HFF-Myc (cell line): ENCODE measurements at regions not wholly inside any gene's neighbourhood (a gene's known extent, or its start where the extent isn't known, plus 50 kb on each side); places are given as distances from the start of the nearest gene placed in this dataset.

ENCODE experiments used
- DNase-seq: peaks from one replicate; pipeline ENCODE4 v3.0.0-alpha.2; 2011; ENCODE audit warnings: low read depth; ENCODE audit errors: extremely low read depth
- H3K4me3 ChIP-seq: replicated peaks from 2 replicates; pipeline ENCODE4 v1.5.1; 2011; ENCODE audit warnings: low read depth, mild to moderate bottlenecking, control low read depth, low read length
- TF ChIP-seq, protein P1 (sequence below): IDR thresholded peaks from 2 replicates; pipeline ENCODE4 v1.5.1; 2012; ENCODE audit warnings: mild to moderate bottlenecking, low read depth, low read length, control low read depth; ENCODE audit errors: missing control alignments

DNA sequence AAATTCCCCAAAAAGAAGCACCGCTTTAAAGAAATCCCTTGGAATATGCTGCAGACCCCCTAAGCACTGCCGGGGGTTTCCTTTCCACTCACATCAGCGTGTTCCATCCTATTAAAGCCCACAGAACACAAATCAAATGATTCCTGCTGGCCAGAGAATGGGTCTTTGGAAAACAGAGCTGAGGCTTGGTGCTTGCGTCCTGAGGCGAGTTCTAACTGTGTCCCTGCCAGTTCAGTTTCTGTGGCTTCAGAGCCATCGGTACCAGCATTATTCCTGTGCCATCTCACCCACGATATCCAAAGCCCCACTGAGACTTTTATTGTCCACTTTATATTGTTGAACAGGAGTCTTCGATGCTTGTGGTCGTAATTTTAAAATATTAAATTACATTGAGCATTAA is 142.0 kb upstream of the SYT13 start:
- no peak overlapping the region for H3K4me3 ChIP-seq
- TF ChIP-seq, protein P1, sequence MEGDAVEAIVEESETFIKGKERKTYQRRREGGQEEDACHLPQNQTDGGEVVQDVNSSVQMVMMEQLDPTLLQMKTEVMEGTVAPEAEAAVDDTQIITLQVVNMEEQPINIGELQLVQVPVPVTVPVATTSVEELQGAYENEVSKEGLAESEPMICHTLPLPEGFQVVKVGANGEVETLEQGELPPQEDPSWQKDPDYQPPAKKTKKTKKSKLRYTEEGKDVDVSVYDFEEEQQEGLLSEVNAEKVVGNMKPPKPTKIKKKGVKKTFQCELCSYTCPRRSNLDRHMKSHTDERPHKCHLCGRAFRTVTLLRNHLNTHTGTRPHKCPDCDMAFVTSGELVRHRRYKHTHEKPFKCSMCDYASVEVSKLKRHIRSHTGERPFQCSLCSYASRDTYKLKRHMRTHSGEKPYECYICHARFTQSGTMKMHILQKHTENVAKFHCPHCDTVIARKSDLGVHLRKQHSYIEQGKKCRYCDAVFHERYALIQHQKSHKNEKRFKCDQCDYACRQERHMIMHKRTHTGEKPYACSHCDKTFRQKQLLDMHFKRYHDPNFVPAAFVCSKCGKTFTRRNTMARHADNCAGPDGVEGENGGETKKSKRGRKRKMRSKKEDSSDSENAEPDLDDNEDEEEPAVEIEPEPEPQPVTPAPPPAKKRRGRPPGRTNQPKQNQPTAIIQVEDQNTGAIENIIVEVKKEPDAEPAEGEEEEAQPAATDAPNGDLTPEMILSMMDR: no peak
- no peak for DNase-seq

DNA sequence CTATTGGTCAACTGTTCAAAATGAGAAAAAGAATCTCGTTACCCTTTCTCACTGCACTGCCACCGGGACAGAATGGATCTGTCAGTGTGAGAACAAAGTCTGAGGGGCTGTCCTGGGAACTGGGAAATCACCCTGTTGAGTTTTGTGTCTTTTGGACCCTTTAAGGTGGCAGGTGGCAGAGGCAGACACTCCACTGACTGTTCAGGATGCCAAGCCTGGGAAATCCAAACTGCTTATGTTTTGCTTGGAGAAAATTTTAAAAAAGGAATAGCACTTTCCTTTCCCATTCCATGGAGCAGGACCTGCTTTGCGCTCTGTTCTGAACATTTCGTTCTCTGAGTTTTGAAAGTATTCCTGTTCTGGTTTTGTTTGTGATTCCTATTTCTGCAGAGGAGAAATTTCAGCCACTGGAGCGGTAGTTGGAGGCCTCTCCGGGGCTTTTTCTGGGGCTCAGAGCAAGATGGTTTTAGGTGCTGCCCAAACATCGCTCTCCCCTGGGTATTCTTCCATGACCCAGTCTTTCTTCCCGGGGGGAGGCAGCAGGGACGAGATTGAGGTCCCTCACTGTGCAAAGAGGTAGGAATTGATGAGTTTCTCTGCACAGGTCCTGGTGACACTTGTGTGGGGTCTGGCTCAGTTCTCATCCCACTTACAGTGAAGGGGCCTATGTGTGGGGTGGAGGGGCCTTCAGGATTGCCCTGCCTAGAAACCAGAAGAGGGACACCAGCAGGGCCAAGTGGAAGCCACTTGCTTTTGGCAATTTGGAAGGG is 138.5 kb upstream of the SYT13 start:
- TF ChIP-seq, protein P1: no peak
- no peak overlapping the region for H3K4me3 ChIP-seq
- no peak for DNase-seq

DNA sequence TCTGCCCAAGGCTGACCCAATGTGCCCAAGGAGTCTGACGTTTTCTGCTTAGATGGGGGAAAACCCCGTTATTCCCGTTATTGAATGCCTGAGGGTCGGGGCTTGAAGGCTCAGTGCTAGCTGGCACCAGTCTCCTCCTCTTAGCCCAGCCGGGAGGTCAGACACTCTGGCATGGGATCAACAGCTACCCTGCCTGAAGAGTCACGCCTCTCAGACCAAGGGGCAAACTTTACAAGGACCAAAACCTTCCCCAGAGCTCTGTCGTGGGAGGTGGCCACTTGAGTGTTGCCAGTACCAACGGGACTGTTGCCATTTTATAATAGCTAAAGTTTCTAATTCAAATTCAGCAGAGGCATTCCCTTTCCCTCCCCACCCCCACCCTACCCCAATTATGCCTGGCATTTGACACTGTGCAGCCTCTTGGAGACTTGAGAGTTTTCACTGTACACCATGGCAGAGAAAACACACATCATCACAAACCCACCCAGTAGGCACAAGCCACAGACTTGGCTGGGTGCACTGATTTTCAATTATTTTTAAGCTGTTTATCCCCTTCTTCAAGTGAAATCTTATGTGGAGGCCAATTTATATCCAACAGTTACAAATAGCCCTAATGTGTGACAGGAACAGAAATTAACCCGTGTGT is 137.5 kb upstream of the SYT13 start:
- no peak for DNase-seq
- no peak overlapping the region for H3K4me3 ChIP-seq
- TF ChIP-seq, protein P1: no peak

DNA sequence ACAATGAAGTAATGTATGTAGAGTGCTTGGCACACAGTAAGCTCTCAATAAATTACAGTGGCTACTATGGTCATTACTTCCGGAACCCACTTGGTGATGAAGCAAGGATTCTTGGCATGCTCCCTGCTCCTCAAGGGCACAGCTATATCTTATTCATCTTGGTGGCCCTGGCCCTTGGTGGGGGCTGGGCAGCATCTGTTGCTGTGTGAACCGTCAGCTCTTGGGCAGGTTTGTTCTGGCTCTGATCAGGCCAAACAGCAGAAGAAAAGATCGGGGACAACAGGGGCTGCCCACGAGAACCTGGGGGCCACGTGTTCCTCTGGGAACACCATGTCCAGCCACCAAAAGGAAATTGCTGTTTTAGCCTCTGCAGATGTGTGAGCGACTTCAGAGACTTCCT is 136.9 kb upstream of the SYT13 start:
- TF ChIP-seq, protein P1: no peak
- no peak for DNase-seq
- H3K4me3 ChIP-seq: no peak overlapping the region

DNA sequence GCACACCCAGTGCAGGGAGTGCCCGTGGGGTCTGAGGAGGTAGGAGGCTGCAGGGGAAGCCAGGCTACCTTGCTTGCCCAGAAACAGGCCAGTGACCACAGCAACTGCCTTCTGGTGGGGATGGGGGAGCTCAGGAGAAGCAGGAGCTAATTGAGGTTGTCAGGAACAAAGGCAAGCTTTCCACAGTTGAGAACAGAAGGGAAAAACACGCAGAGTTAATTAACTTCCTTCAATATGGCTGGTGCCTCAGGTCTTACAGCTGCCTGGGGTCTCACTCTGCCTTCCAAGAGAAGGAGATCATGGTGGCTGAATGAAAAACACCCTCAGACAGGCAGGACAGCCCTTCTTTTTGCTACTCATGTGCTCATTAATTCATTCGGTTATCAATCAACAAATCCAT is 127.9 kb upstream of the SYT13 start:
- no peak overlapping the region for H3K4me3 ChIP-seq
- no peak for DNase-seq
- TF ChIP-seq, protein P1: no peak

DNA sequence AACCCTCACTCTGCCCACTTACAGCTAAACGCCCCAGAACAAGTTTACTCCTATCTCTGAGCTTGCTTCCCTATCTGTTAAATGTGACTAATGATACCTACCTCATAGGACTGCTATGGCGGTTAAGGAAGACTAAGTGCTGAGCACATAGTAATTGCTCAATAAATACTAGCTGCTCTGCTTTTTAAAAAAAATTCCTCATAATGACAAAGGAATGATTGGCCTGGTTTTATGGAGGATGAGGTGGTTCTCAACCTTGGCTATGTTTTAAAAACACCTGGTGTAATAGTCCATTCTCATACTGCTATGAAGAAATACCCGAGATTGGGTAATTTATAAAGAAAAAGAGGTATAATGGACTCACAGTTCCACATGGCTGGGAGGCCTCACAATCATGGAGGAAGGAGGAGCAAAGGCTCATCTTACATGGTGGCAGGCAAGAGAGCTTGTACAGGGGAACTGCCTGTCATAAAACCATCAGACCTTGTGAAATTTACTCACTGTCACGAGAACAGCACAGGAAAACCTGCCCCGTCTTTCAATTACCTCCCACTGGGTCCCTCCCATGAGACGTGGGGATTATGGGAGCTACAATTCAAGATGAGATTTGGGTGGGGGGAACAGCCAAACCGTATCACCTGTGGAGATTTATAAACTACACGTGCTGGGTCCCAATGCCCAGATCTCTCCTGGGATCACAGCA is 127.2 kb upstream of the SYT13 start:
- TF ChIP-seq, protein P1: no peak
- H3K4me3 ChIP-seq: no peak overlapping the region
- DNase-seq: no peak
